ENCODE measurements at regions not wholly inside any gene's neighbourhood (a gene's known extent, or its start where the extent isn't known, plus 50 kb on each side); places are given as distances from the start of the nearest gene placed in this dataset.

GRCh38 chr6:119749335-119749734 lies 399.8 kb upstream of the MAN1A1 start:
- TF ChIP-seq RBBP5 (IDR thresholded peaks at IDR 0.05; ENCODE audit: borderline replicate concordance, low read depth, low read length) (no peak), MAFK (IDR thresholded peaks at IDR 0.05; ENCODE audit: low read depth, low read length) (no peak), USF2 (IDR thresholded peaks at IDR 0.05; ENCODE audit: low read length) (no peak), CTCF (IDR thresholded peaks at IDR 0.05; ENCODE audit: control extremely low read depth in 1 of 3, insufficient read depth in 1 of 3, low read depth in 1 of 3, low read length in 3 of 3) (no peak), RXRA (IDR thresholded peaks at IDR 0.05; ENCODE audit: insufficient read depth, low read depth, low read length) (no peak), RFX5 (IDR thresholded peaks at IDR 0.05; ENCODE audit: borderline replicate concordance, low read depth, low read length) (no peak), EP300 (IDR thresholded peaks at IDR 0.05; ENCODE audit: borderline replicate concordance in 1 of 2, low read depth in 2 of 2, low read length in 2 of 2) (no peak), ATF2 (IDR thresholded peaks at IDR 0.05; ENCODE audit: low read length) (no peak), CREB1 (IDR thresholded peaks at IDR 0.05) (no peak), TEAD4 (IDR thresholded peaks at IDR 0.05; ENCODE audit: low read depth, low read length) (no peak)
